HG02884 (cell line): ENCODE measurements at regions not wholly inside any gene's neighbourhood (a gene's known extent, or its start where the extent isn't known, plus 50 kb on each side); places are given as distances from the start of the nearest gene placed in this dataset.

ENCODE experiments used
- ATAC-seq: cut with Tn5 transposase; IDR thresholded peaks from one replicate; pipeline ENCODE4 v1.9.1; 2021; ENCODE audit warnings: mild to moderate bottlenecking, moderate library complexity; ENCODE audit not compliant: unreplicated experiment

DNA sequence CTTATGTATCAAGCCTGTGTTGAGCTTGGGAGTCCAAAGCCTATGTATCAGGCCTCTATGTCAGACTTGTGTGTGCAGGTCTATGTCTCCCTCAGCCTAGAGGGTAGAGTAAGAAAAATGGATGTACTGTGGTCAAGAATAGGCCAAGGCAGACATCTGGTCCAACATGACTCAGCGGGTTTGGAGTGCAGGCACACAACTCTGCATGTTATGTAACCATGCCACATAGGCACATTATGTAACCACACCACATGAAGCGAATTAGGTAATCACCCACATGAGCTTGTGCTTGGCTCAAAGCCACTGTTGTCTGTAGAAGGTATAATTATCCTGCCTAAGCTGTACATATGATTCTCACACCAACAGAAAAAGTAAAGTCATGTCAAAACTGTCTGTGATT, 1190.5 kb upstream of the EYS start:
- no peak for ATAC-seq

- ATAC-seq = no peak
These were observed 1189.4 kb upstream of the EYS start for GRCh38 chr6:66896415-66896814.

GRCh38 chr6:66883453-66883852, 1176.4 kb upstream of the EYS start:
- no peak for ATAC-seq

DNA sequence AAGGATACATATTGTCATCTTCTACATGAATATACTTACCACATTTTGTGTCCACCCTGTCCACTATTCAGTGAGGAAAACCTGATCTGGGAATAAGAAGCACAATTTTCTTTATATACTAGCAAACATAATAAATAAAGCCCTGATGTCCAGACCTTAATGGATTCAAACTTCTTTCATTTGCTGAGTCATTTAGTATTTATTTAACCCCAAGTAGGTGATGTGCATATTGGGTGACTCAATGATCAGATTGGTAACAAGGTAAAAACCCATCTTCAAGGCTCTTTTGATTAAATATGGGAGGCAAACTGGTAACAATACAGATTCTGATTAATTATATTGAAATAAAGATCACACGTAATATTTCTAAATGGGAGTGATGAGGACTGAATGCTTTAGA, 1159.8 kb upstream of the EYS start:
- ATAC-seq = no peak

- no peak for ATAC-seq
These were observed 1158.7 kb upstream of the EYS start for GRCh38 chr6:66865771-66866170.

DNA sequence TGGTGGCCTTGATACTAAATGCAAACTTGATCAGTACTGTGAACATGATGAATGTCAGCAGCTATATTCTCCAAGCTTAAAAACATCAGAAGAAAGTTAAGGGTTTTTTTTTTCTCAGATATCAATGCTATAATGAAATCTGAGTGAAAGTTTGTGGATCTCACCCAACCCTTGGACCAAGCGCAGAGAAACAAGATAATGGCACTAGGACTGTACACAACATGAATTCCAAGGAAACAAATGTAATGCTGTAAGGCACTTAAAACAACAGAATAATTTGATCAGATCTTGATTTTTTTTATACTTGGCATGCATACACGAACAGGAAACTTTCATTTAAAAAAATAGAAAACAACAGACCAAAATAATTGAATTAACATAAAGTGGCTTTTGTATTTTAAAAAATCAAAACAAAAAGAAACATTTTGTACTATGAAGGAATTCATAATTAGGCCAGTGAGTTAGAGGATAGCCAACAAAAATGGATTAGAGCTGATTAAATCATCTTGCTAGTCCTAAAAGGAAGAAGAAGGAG, 1154.0 kb upstream of the EYS start:
- no peak for ATAC-seq

GRCh38 chr6:66860328-66860727, 1153.3 kb upstream of the EYS start:
- no peak for ATAC-seq

DNA sequence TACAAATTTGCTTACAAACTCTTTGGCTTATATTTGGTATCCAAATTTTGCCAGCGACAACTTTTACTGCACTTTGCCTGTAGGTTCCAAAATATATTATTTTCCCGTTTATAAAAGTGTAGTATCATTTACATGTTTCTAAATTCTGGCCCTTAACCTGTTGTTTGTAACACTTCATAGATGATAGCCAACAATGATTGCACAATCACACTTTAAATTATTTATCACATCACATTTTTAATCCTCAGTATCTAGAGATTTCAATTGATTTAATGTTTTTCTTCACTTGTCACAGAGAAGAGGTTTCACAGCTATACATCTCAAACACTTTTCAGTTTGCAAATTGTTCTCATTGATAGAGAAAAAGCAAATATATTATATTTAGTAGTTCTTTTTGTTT, 1151.2 kb upstream of the EYS start:
- no peak for ATAC-seq

- ATAC-seq = no peak
These were observed 1147.0 kb upstream of the EYS start for GRCh38 chr6:66854014-66854413.

DNA sequence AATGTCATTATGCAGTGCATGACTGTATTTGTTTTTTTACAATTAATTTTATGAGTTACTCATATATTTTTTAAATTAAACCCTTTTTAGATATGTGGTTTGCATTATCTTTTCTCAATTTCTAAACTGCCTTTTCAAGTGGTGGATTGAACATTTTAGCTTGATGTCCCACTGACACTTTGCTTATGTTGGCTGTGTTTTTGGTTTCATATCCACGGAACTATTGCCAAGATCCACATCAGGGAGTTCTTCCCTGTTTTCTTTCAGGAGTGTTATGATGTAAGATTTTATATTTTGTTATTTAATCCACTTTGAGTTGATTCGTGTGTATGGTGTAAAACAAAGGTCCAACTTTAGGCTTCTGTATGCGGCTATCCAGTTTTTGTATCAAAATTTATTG, 1144.9 kb upstream of the EYS start:
- no peak for ATAC-seq

DNA sequence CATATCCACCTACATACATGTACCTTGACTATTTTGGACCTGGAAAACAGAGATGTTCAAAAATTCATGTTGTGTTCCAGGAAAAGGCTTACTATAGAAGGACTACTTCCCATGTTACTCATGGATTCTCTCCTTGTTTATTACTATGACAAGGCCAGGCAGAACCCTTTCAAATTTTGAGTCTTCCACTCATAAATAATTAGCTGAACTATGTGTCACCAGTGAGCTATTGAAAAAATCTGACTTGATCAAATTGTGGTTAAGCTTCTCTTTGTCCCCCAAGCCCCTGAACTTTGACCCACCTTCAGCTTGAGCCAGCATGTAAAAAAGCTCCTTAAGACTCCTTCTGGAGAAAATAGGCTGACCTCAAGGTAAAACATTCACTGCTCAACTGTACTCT, 1142.8 kb upstream of the EYS start:
- ATAC-seq = no peak

GRCh38 chr6:66848244-66848953, 1141.4 kb upstream of the EYS start:
- no peak for ATAC-seq

- ATAC-seq = no peak
These were observed 1131.7 kb upstream of the EYS start for GRCh38 chr6:66838764-66839163.

- ATAC-seq = no peak
These were observed 1118.5 kb upstream of the EYS start for GRCh38 chr6:66825539-66825938.

GRCh38 chr6:66814156-66814555, 1107.1 kb upstream of the EYS start:
- no peak for ATAC-seq

DNA sequence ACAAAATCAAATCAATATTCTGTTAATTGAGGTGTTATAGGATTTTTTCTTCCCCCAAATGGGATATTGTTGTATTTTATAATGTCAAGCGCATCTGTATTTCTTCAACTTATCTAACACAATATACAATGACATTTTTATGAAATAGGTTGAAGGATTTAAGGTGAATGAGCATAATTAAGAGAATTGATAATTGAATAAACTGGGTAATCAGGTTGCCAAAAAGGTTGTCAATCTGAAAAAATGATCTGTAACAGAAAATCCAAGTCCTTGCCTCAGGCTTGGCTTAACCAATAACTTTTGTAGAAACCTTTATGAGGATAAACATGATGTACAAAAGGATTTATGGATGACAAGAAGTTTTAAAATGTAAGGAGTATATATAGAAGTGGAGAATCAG, 1101.7 kb upstream of the EYS start:
- no peak for ATAC-seq

DNA sequence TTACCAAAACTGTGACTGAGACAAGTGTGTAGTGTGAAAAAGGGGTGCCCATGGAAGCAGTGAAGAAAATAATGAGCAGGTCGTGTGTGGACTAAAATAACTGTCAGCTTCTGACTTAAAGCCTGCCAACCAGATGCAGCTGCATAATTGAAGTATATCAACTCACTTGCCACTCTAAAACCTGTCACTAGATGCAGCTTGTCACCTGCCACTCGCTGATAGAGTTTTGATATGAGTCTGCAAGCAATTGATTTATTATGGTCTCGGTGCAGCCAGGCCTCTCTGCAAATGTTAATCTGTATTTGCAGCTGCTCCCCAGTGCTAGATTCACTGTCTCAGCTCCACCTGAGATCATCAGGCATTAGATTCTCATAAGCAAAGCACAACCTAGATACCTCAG, 1090.0 kb upstream of the EYS start:
- no peak for ATAC-seq

DNA sequence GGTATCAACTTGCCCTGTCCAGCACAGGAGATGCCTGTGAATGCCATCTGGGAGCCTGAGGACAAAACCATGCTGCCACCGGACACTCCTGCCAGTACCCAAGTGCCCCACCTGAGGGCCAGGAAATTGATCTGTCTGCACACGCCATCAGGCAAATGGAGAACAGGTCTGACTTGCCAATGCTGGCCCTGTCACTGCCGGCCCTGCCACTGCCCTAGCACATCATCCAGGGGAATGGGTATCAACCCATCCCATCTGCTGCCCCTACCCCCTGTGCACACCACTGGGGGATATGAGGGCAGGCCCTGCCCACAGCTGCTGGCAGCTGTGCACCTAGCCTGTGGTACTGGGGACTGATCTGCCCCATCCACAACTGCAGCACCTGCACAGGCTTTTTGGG, 1081.6 kb upstream of the EYS start:
- no peak for ATAC-seq

- ATAC-seq = no peak
These were observed 1065.8 kb upstream of the EYS start for GRCh38 chr6:66772800-66773199.

DNA sequence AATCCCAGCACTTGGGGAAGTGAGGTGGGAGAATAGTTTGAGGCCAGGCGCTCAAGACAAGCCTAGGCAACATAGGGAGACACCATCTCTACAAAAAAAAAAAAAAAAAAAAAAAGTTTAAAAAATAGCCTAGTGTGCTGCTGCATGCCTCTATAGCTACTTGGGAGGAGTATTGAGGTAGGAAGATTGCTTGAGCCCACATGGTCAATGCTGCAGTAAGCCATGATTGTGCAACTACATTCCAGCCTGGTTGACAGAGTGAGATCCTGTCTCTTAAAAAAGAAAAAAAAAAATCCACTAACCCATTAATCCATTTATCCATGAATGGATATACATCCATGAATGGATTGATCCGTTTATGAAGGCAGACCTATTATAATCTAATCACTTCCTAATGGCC, 1064.6 kb upstream of the EYS start:
- no peak for ATAC-seq

GRCh38 chr6:66751630-66752029, 1044.6 kb upstream of the EYS start:
- ATAC-seq = no peak

- ATAC-seq = no peak
These were observed 1033.3 kb upstream of the EYS start for GRCh38 chr6:66740346-66740745.
